ENCODE measurements at regions not wholly inside any gene's neighbourhood (a gene's known extent, or its start where the extent isn't known, plus 50 kb on each side); places are given as distances from the start of the nearest gene placed in this dataset.

GRCh38 chr16:51576498-51577195, 425.6 kb upstream of the SALL1 start:
- Histone ChIP-seq H3K4me2 (ENCODE audit: low read length) (no peak overlapping the region), H3K79me2 (ENCODE audit: low read length) (no peaks in the 10 kb centered on the region), H3K27ac (ENCODE audit: low read length) (no peak overlapping the region), H4K20me1 (ENCODE audit: insufficient read depth, low read length) (no peaks in the 10 kb centered on the region), H3K4me3 (ENCODE audit: low read length) (no peak overlapping the region), H3K9ac (ENCODE audit: low read length) (no peak overlapping the region), H3K27me3 (ENCODE audit: low read depth, low read length) (no peaks in the 10 kb centered on the region), H3K9me3 (ENCODE audit: insufficient read depth, low read length) (no peaks in the 10 kb centered on the region), H3K4me1 (ENCODE audit: low read length) (no peaks in the 10 kb centered on the region), H3K36me3 (replicated peaks; ENCODE audit: low read depth, low read length) (no peaks in the 10 kb centered on the region), H2AFZ (ENCODE audit: low read depth, low read length) (no peak overlapping the region)
- TF ChIP-seq CTCF (IDR thresholded peaks at IDR 0.05; ENCODE audit: low read depth, low read length): no peak

- TF ChIP-seq CTCF (IDR thresholded peaks at IDR 0.05; ENCODE audit: low read depth, low read length): no peak
- TF ChIP-seq EZH2phosphoT487 (IDR thresholded peaks at IDR 0.05; ENCODE audit: low read depth): no peak
- H2AFZ ChIP-seq (ENCODE audit: low read depth, low read length): no peak overlapping the region
- H4K20me1 ChIP-seq (ENCODE audit: insufficient read depth, low read length): no peaks in the 10 kb centered on the region
- H3K27ac ChIP-seq (ENCODE audit: low read length): no peak overlapping the region
- no peak overlapping the region for H3K9ac ChIP-seq (ENCODE audit: low read length)
- no peak overlapping the region for H3K4me3 ChIP-seq (ENCODE audit: low read length)
- H3K4me1 ChIP-seq (ENCODE audit: low read length): peaks cover 11% of the 10 kb centered on the region
- no peaks in the 10 kb centered on the region for H3K79me2 ChIP-seq (ENCODE audit: low read length)
- no peak overlapping the region for H3K4me2 ChIP-seq (ENCODE audit: low read length)
- no peaks in the 10 kb centered on the region for H3K9me3 ChIP-seq (ENCODE audit: insufficient read depth, low read length)
- H3K36me3 ChIP-seq (replicated peaks; ENCODE audit: low read depth, low read length): no peaks in the 10 kb centered on the region
- no peaks in the 10 kb centered on the region for H3K27me3 ChIP-seq (ENCODE audit: low read depth, low read length)
These were observed 422.1 kb upstream of the SALL1 start for GRCh38 chr16:51573191-51573590.

DNA sequence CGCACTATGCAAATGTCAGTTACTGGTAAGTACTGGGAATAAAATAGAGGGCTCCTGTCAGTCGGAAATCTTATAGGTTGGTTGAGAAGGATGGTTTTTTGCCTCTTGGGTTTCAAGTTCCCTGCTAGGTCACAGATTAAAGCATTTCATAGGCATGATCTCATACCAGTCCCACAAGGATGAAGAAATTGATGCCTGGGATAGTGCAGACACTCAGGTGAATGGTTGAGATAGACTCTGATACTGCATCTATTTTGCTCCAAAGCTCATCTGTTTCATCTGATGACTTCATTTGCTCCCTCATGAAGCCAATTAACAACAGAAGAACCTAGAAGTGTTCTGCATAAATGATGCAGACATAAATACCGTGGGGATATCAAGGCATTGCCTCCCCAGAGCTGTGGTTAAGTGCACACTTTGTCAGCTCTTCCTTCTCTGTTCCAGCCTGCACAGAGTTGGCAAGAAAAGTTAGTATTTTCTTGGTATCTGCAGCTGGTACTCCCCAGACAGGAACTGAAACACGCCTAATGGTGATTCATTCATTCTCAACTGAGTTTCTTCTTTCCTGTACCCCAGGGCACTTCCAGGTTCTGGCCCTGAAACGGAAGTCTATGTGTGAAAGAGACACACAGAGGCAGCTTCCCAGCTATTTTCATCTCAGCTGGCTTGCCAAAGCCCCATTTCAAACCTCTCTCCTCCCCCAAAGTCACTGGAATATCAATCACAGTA, 418.3 kb upstream of the SALL1 start:
- TF ChIP-seq EZH2phosphoT487 (IDR thresholded peaks at IDR 0.05; ENCODE audit: low read depth) (no peak), CTCF (IDR thresholded peaks at IDR 0.05; ENCODE audit: low read depth, low read length) (no peak)
- no peaks in the 10 kb centered on the region for H3K79me2 ChIP-seq (ENCODE audit: low read length)
- H3K9ac ChIP-seq (ENCODE audit: low read length): no peak overlapping the region
- H3K27me3 ChIP-seq (ENCODE audit: low read depth, low read length): no peaks in the 10 kb centered on the region
- no peaks in the 10 kb centered on the region; the same call in 1 of the 2 replicates for H3K9me3 ChIP-seq (ENCODE audit: insufficient read depth, low read length)
- peaks cover 21% of the 10 kb centered on the region for H3K4me1 ChIP-seq (ENCODE audit: low read length)
- no peaks in the 10 kb centered on the region for H3K36me3 ChIP-seq (replicated peaks; ENCODE audit: low read depth, low read length)
- no peak overlapping the region for H3K27ac ChIP-seq (ENCODE audit: low read length)
- H2AFZ ChIP-seq (ENCODE audit: low read depth, low read length): no peak overlapping the region
- 0 out of 2 replicates have a peak overlapping the region, but pooled peaks have one; percentile 10 for H3K4me2 ChIP-seq (ENCODE audit: low read length)
- no peak overlapping the region for H3K4me3 ChIP-seq (ENCODE audit: low read length)
- no peaks in the 10 kb centered on the region for H4K20me1 ChIP-seq (ENCODE audit: insufficient read depth, low read length)

- Histone ChIP-seq H3K4me2 (ENCODE audit: low read length) (no peak overlapping the region), H4K20me1 (ENCODE audit: insufficient read depth, low read length) (no peaks in the 10 kb centered on the region), H3K27ac (ENCODE audit: low read length) (no peak overlapping the region), H3K79me2 (ENCODE audit: low read length) (no peaks in the 10 kb centered on the region), H3K4me1 (ENCODE audit: low read length) (peaks cover 21% of the 10 kb centered on the region), H3K36me3 (replicated peaks; ENCODE audit: low read depth, low read length) (no peaks in the 10 kb centered on the region), H2AFZ (ENCODE audit: low read depth, low read length) (no peak overlapping the region), H3K9ac (ENCODE audit: low read length) (no peak overlapping the region), H3K9me3 (ENCODE audit: insufficient read depth, low read length) (no peaks in the 10 kb centered on the region; the same call in 1 of the 2 replicates), H3K27me3 (ENCODE audit: low read depth, low read length) (no peaks in the 10 kb centered on the region), H3K4me3 (ENCODE audit: low read length) (no peak overlapping the region)
- TF ChIP-seq CTCF (IDR thresholded peaks at IDR 0.05; ENCODE audit: low read depth, low read length) (no peak), EZH2phosphoT487 (IDR thresholded peaks at IDR 0.05; ENCODE audit: low read depth) (no peak)
These were observed 416.8 kb upstream of the SALL1 start for GRCh38 chr16:51567911-51568310.
